WI38 (cell line): ENCODE measurements at regions not wholly inside any gene's neighbourhood (a gene's known extent, or its start where the extent isn't known, plus 50 kb on each side); places are given as distances from the start of the nearest gene placed in this dataset.

Experiments used
- H3K4me3 ChIP-seq: 2 replicates; pipeline ENCODE4 v1.5.1; 2011; ENCODE audit warnings: low read depth, mild to moderate bottlenecking, control low read depth, low read length
- CTCF ChIP-seq: IDR thresholded peaks from 2 replicates; pipeline ENCODE4 v1.5.1; 2012; ENCODE audit warnings: low read depth, mild to moderate bottlenecking, control low read depth, low read length

GRCh38 chr2:47239119-47239969, 63.0 kb upstream of the CALM2 start:
- H3K4me3 ChIP-seq, result no peak overlapping the region

GRCh38 chr2:47238638-47239037, 62.3 kb upstream of the CALM2 start:
- no peak for TF ChIP-seq CTCF
- H3K4me3 ChIP-seq, result no peak overlapping the region

More at GRCh38 chr2:47239119-47239969, 63.0 kb upstream of the CALM2 start:
- TF ChIP-seq CTCF, result no peak

- no peak overlapping the region for H3K4me3 ChIP-seq
- TF ChIP-seq CTCF, result no peak
Observed at GRCh38 chr2:47237375-47238334, 61.3 kb upstream of the CALM2 start.

- H3K4me3 ChIP-seq, result no peak overlapping the region
- no peak for TF ChIP-seq CTCF
Observed at GRCh38 chr2:47236503-47237215, 60.3 kb upstream of the CALM2 start.

- TF ChIP-seq CTCF, result no peak
- no peak overlapping the region for H3K4me3 ChIP-seq
Observed at GRCh38 chr2:47235132-47235531, 58.8 kb upstream of the CALM2 start.

- TF ChIP-seq CTCF, result no peak
- no peak overlapping the region for H3K4me3 ChIP-seq
Observed at GRCh38 chr2:47234456-47234855, 58.1 kb upstream of the CALM2 start.
